ENCODE measurements at regions not wholly inside any gene's neighbourhood (a gene's known extent, or its start where the extent isn't known, plus 50 kb on each side); places are given as distances from the start of the nearest gene placed in this dataset.
"Not testable (repeated sequence)": the region's sequence is repeated elsewhere in the genome, so short reads cannot be mapped to it uniquely, and the experiment has no call there.

DNA sequence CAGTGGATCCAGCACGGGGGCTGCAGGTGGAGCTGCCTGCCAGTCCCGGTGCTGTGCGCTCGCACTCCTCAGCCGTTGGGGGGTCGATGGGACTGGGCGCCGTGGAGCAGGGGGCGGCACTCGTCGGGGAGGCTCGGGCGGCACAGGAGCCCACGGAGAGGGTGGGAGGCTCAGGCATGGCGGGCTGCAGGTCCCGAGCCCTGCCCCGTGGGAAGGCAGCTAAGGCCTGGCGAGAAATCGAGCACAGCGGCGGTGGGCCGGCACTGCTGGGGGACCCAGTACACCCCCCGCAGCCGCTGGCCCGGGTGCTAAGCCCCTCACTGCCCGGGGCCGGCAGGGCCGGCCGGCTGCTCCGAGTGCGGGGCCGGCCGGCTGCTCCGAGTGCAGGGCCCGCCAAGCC is 52.3 kb upstream of the MARK1 start:
- DNase-seq (ENCODE audit: low spot score) = not testable (repeated sequence)

GRCh38 chr1:220475141-220475540 is 52.8 kb upstream of the MARK1 start:
- not testable (repeated sequence) for DNase-seq (ENCODE audit: low spot score)

- no peak for DNase-seq (ENCODE audit: low spot score)
Observed at GRCh38 chr1:220473440-220473839, 54.5 kb upstream of the MARK1 start.

DNA sequence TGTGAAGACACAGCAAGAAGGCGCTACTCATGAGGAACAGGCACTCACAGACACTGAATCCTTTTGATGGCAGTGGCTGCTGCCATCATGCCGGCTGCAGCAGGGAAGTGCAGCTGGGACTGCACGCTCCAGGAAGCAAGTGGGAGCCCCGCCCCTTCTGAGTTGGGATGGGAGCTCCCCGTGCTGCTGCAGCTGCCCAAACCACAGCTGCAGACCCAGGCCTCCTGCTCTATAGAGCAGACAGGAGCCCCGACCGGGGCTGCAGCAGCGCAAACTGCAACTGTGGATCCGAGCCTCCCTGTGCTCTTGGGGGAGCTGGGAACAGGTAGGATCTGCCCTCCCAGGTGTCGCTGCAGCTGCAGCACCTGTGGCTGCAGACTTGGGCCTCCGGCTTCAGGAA is 65.2 kb upstream of the MARK1 start:
- DNase-seq (ENCODE audit: low spot score) = no peak

- DNase-seq (ENCODE audit: low spot score) = no peak
Observed at GRCh38 chr1:220458936-220459335, 69.0 kb upstream of the MARK1 start.

- no peak for DNase-seq (ENCODE audit: low spot score)
Observed at GRCh38 chr1:220457957-220458609, 69.9 kb upstream of the MARK1 start.

DNA sequence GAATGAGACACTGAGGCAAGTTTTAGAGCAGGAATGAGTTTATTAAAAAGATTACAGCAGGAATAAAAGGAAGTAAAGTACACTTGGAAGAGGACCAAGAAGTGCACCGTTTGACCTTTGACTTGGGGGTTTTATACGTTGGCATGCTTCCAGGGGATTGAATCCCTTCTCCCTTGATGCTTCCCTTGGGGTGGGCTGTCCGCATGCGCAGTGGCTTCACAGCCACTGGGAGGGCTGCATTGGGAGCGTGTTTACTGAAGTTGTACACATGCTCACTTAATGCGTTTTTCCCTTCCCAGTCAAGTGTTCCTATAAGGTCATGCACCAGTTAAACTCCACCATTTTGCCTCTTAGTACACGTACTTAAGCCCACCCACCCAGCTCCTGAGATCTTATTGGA is 72.4 kb upstream of the MARK1 start:
- DNase-seq (ENCODE audit: low spot score) = no peak

DNA sequence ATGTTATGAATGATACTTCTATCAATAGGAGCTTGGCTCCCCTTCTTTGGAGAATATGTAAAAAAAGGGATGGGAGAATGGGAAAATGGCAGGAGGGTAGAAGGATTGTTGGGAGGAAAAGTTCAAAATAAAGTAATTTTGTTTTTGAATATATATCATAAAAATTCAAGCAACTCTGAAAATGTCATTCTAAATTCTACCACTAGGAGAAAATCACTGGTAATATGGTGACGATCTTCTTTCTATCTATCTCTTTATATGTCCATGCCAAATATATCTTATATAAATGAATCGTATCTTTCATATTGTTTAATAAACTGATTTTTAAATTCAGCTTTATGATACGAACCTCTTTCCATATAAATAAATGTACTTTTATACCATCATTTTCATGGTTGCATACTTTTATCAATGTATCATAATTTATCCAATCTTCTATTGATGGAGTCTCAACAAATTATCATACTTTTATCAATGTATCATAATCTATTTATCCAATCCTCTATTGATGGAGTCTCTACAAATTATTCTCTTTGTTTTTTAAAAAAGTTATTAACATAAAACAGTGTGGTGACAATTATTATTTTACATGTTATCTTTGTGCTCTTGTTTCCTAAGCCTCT is 73.7 kb upstream of the MARK1 start:
- DNase-seq (ENCODE audit: low spot score) = no peak

- DNase-seq (ENCODE audit: low spot score) = no peak
Observed at GRCh38 chr1:220453371-220453770, 74.6 kb upstream of the MARK1 start.

GRCh38 chr1:220451532-220451931 is 76.4 kb upstream of the MARK1 start:
- no peak for DNase-seq (ENCODE audit: low spot score)

- DNase-seq (ENCODE audit: low spot score) = no peak
Observed at GRCh38 chr1:220450927-220451326, 77.0 kb upstream of the MARK1 start.

- DNase-seq (ENCODE audit: low spot score) = no peak
Observed at GRCh38 chr1:220448217-220448616, 79.7 kb upstream of the MARK1 start.

- DNase-seq (ENCODE audit: low spot score) = not testable (repeated sequence)
Observed at GRCh38 chr1:220444586-220444985, 83.3 kb upstream of the MARK1 start.

DNA sequence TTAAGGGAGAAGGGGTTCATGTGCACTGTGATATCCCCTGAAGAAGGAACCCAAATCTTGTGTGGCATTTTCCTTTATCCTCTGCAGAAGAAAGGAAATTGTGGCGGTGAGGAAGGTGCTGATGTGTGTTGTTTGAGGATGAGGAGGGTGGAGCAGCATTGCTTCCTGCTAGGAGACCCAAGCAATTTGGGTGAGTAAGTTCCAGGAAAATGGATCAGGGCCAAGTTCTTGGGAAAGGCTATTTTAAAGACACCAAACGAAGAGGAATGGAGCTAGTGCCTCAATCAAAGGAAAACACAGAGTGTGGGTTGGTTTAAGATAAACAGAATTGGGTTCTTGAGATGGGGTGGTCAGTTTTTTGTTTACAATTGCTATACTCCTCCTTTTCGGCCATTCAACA is 86.7 kb upstream of the MARK1 start:
- no peak for DNase-seq (ENCODE audit: low spot score)

- DNase-seq (ENCODE audit: low spot score) = no peak
Observed at GRCh38 chr1:220438741-220439140, 89.2 kb upstream of the MARK1 start.

DNA sequence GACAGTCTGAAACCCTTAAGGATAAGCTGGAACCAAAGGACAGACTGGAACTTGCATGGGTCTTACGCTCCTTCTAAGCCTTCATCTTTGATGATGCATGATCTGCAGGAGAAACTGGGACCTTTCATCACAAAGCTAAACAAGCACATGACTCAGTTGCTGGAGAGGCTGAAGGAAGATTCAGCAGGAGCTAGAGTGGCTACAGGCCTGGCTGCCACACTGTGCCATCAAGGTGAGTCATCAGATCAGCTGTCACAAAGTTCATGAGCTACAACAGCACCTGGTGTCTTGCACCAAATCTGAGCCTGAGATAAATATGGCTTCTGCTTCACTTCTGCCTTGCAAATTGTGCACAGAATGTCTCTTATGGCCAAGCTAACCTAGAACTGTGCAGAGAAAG is 95.5 kb upstream of the MARK1 start:
- no peak for DNase-seq (ENCODE audit: low spot score)

GRCh38 chr1:220431554-220432239 is 96.2 kb upstream of the MARK1 start:
- no peak for DNase-seq (ENCODE audit: low spot score)

GRCh38 chr1:220430586-220430985 is 97.3 kb upstream of the MARK1 start:
- no peak for DNase-seq (ENCODE audit: low spot score)

DNA sequence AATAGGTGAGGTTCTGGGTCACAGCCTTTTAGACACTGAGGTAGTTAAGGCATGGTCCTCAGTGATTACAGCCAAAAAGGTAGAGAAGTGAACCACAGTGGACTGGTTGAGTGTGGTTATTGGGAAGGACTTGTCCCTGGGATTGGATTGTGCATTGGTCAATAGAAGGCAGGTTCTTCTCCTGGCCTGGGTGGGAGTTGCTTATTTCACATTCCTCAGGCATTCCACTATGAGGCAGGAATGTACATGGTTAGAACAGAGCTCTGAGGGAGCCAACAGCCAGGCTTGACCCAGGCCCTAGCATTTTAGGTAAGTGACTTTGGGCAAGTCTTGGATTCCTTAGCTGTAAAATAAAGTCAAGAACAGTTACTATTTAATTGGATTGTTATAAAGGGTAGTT is 97.9 kb upstream of the MARK1 start:
- DNase-seq (ENCODE audit: low spot score) = no peak

DNA sequence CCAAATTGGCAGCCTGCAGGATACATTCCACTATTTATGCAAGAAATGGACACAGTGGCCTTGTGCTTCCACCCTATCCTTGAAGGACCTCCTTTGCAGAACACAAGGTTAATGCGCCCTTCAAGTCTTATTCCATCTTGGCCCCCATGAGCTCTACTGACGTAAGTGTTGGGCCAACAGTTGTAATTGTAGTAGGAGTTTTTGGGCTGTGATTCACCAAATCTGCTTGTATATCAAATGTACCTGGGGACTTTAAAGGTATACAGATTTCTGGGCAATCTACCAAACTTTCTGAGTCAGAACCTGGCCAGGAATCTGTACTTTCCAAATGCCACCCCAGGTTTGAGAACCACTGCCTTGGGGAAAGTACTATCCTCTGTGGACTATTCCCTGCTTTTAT is 100.9 kb upstream of the MARK1 start:
- DNase-seq (ENCODE audit: low spot score) = no peak

DNA sequence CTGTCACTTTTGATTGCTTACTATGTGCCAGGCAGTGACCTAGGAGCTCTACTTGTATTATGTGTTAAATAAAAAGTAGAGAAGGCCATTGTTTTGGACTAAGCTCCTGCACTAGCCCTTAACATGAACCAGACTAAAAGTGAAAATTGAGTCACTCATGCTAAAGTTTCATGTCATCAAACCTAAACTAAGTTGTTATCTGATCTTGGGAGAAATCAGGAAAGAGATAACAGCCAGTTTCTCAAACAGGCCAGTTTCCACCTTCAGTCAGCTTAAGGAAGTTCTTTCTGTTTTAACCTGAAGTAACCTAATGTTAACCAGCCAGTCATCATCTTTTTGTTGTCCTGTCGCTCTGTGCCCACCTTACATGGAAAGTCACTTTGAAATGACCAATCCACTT is 102.1 kb upstream of the MARK1 start:
- no peak for DNase-seq (ENCODE audit: low spot score)

DNA sequence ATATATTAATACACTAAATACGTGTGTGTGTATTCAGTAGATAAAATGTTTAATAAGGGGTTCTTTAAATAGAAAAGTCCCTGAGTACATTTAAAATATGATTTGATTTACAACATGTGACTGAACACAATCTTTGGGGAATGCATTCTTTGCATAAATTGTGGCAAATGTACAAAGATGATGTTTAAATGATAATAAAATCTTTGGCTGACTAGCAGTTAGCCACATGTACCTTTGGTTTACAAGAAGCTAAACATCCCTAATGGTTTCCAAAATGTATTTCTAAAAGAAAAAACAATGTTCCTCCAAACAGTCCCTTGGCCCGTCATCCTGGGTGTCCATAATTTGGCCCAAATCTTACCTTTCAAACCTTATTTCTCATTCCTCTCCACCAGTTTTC is 106.4 kb upstream of the MARK1 start:
- DNase-seq (ENCODE audit: low spot score) = no peak

DNA sequence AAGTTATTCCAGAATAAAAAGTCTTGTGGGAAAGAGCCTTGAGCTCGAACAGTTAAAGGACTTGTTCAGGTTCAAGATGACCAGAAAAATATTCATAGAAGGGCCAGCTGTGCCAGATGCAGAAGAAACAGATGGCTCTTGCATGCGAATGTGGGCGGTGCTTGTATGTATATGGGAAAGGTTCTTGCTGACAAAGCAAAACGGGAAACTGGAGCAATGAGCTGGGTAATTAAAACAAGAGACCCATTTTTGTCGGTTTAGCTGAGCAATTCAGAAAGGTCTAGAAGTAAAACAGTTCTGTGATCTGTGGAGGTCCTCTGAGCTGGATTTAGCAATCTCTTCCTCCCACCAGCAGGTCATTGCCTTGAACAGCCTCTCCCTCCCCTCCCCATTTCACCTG is 107.2 kb upstream of the MARK1 start:
- no peak for DNase-seq (ENCODE audit: low spot score)

DNA sequence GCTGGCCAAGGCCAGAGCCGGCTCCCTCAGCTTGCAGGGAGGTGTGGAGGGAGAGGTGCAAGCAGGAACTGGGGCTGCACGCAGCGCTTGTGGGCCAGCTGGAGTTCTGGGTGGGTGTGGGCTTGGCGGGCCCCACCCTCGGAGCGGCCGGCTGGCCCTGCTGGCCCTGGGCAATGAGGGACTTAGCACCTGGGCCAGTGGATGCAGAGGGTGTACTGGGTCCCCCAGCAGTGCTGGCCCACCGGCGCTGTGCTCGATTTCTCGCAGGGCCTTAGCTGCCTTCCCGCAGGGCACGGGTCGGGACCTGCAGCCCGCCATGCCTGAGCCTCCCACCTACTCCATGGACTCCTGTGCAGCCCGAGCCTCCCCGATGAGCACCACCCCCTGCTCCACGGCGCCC is 115.6 kb upstream of the MARK1 start:
- not testable (repeated sequence) for DNase-seq (ENCODE audit: low spot score)

All from AG08396 (cell line).